Activated T-cell treated with anti-CD3 and anti-CD28 coated beads for 1 hour (primary cell): ENCODE measurements at regions not wholly inside any gene's neighbourhood (a gene's known extent, or its start where the extent isn't known, plus 50 kb on each side); places are given as distances from the start of the nearest gene placed in this dataset.
"Not testable (repeated sequence)": the region's sequence is repeated elsewhere in the genome, so short reads cannot be mapped to it uniquely, and the experiment has no call there.

ENCODE experiments used
- DNase-seq: peaks from one replicate; pipeline ENCODE4 v3.0.0-alpha.2; 2020; ENCODE audit warnings: low read depth

- DNase-seq: no peak
These were observed 146.5 kb upstream of the CDH11 start for GRCh38 chr16:65268331-65268730.

GRCh38 chr16:65263896-65264295 lies 142.0 kb upstream of the CDH11 start:
- DNase-seq: no peak

- no peak for DNase-seq
These were observed 138.9 kb upstream of the CDH11 start for GRCh38 chr16:65260746-65261145.

GRCh38 chr16:65254144-65254543 lies 132.3 kb upstream of the CDH11 start:
- no peak for DNase-seq

- DNase-seq: no peak
These were observed 127.9 kb upstream of the CDH11 start for GRCh38 chr16:65249768-65250167.

GRCh38 chr16:65244787-65245186 lies 122.9 kb upstream of the CDH11 start:
- DNase-seq: no peak

GRCh38 chr16:65235339-65236177 lies 113.7 kb upstream of the CDH11 start:
- DNase-seq: no peak

- DNase-seq: not testable (repeated sequence)
These were observed 113.0 kb upstream of the CDH11 start for GRCh38 chr16:65234721-65235320.

GRCh38 chr16:65229191-65229662 lies 107.4 kb upstream of the CDH11 start:
- DNase-seq: no peak

- DNase-seq: no peak
These were observed 105.4 kb upstream of the CDH11 start for GRCh38 chr16:65227150-65227835.

GRCh38 chr16:65226077-65226476 lies 104.2 kb upstream of the CDH11 start:
- no peak for DNase-seq

GRCh38 chr16:65225488-65225887 lies 103.6 kb upstream of the CDH11 start:
- DNase-seq: no peak

GRCh38 chr16:65224994-65225393 lies 103.1 kb upstream of the CDH11 start:
- no peak for DNase-seq

- DNase-seq: no peak
These were observed 102.6 kb upstream of the CDH11 start for GRCh38 chr16:65224471-65224870.

GRCh38 chr16:65223335-65223734 lies 101.5 kb upstream of the CDH11 start:
- DNase-seq: no peak

- no peak for DNase-seq
These were observed 100.7 kb upstream of the CDH11 start for GRCh38 chr16:65222536-65222935.

GRCh38 chr16:65222049-65222448 lies 100.2 kb upstream of the CDH11 start:
- DNase-seq: no peak

- no peak for DNase-seq
These were observed 97.9 kb upstream of the CDH11 start for GRCh38 chr16:65219786-65220185.

GRCh38 chr16:65218348-65218747 lies 96.5 kb upstream of the CDH11 start:
- no peak for DNase-seq

GRCh38 chr16:65213866-65214595 lies 92.2 kb upstream of the CDH11 start:
- DNase-seq: no peak

- no peak for DNase-seq
These were observed 90.9 kb upstream of the CDH11 start for GRCh38 chr16:65212791-65213190.

- no peak for DNase-seq
These were observed 90.4 kb upstream of the CDH11 start for GRCh38 chr16:65212240-65212639.
